GM12878 (cell line): ENCODE measurements at regions not wholly inside any gene's neighbourhood (a gene's known extent, or its start where the extent isn't known, plus 50 kb on each side); places are given as distances from the start of the nearest gene placed in this dataset.

ENCODE experiments used
- MXI1 ChIP-seq: fragments of 150-350 bp; IDR thresholded peaks from 2 replicates; pipeline ENCODE4 v1.6.1; 2011; ENCODE audit warnings: low read depth, mild to moderate bottlenecking, inconsistent platforms, low read length, improper control_type of control experiment
- NFXL1 ChIP-seq: fragments of 450-650 bp; IDR thresholded peaks from 2 replicates; pipeline ENCODE4 v1.6.1; 2017; ENCODE audit warnings: antibody characterized with exemption, mild to moderate bottlenecking, borderline replicate concordance
- NFYB ChIP-seq: IDR thresholded peaks from 2 replicates; pipeline ENCODE4 v1.6.1; 2011; ENCODE audit warnings: low read depth, mild to moderate bottlenecking, low read length, improper control_type of control experiment, moderate library complexity; ENCODE audit not compliant: insufficient read depth
- NR2C2 ChIP-seq: IDR thresholded peaks from 2 replicates; pipeline ENCODE4 v1.6.1; 2011; ENCODE audit warnings: borderline replicate concordance, low read depth; ENCODE audit not compliant: control insufficient read depth, insufficient read length
- SP1 ChIP-seq: IDR thresholded peaks from one replicate; pipeline ENCODE4 v1.6.1; 2011; ENCODE audit warnings: low read depth, low read length
- SPI1 ChIP-seq: IDR thresholded peaks from 2 replicates; pipeline ENCODE4 v1.6.1; 2011; ENCODE audit warnings: low read depth, mild to moderate bottlenecking, low read length, moderate library complexity, borderline replicate concordance; ENCODE audit not compliant: insufficient read depth
- TCF12 ChIP-seq: IDR thresholded peaks from 2 replicates; pipeline ENCODE4 v1.6.1; 2011; ENCODE audit warnings: low read depth, mild to moderate bottlenecking, low read length
- TF ChIP-seq, protein P1 (sequence below): IDR thresholded peaks from 2 replicates; pipeline ENCODE4 v1.6.1; 2012; ENCODE audit warnings: improper control_type of control experiment, low read depth, low read length; ENCODE audit not compliant: insufficient replicate concordance
- TF ChIP-seq, protein P2 (sequence below): fragments of 450-650 bp; IDR thresholded peaks from 2 replicates; pipeline ENCODE4 v1.6.1; 2017; ENCODE audit warnings: low read depth, mild to moderate bottlenecking, moderate library complexity

DNA sequence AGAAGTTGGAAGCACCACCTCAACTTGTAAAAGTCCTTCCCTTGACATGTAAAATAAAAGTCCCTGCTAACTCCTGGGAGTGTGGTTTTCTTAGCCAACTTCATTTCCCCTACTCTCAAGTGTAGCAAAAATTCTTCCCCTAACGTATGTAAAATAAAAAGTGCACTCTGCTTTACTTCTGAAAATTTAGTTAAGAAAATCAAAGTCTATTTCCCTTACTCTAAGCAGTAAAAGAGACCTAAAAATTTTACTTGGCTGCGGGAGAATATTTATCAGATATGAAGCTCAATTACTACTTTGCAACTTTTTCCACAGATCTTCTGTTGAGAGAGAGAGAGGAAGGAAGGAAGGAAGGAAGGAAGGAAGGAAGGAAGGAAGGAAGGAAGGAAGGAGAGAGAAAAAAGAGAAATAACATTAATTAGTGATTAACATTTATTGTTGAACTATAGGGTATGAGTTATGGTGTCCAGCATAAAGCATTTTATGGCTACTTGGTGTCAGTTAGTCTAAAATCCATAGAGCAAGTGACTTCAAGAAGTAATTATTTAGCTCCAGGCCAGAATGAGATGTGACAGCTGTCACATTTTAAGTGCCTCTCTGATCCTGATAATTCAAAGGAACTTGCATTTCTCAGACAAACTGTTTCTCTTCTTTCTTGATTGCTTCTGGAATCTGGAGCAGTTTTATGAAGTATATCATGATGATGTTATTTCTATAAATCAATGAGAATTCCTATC lies 210.3 kb downstream of the TMX3 start (continued):
- TF ChIP-seq, protein P1, sequence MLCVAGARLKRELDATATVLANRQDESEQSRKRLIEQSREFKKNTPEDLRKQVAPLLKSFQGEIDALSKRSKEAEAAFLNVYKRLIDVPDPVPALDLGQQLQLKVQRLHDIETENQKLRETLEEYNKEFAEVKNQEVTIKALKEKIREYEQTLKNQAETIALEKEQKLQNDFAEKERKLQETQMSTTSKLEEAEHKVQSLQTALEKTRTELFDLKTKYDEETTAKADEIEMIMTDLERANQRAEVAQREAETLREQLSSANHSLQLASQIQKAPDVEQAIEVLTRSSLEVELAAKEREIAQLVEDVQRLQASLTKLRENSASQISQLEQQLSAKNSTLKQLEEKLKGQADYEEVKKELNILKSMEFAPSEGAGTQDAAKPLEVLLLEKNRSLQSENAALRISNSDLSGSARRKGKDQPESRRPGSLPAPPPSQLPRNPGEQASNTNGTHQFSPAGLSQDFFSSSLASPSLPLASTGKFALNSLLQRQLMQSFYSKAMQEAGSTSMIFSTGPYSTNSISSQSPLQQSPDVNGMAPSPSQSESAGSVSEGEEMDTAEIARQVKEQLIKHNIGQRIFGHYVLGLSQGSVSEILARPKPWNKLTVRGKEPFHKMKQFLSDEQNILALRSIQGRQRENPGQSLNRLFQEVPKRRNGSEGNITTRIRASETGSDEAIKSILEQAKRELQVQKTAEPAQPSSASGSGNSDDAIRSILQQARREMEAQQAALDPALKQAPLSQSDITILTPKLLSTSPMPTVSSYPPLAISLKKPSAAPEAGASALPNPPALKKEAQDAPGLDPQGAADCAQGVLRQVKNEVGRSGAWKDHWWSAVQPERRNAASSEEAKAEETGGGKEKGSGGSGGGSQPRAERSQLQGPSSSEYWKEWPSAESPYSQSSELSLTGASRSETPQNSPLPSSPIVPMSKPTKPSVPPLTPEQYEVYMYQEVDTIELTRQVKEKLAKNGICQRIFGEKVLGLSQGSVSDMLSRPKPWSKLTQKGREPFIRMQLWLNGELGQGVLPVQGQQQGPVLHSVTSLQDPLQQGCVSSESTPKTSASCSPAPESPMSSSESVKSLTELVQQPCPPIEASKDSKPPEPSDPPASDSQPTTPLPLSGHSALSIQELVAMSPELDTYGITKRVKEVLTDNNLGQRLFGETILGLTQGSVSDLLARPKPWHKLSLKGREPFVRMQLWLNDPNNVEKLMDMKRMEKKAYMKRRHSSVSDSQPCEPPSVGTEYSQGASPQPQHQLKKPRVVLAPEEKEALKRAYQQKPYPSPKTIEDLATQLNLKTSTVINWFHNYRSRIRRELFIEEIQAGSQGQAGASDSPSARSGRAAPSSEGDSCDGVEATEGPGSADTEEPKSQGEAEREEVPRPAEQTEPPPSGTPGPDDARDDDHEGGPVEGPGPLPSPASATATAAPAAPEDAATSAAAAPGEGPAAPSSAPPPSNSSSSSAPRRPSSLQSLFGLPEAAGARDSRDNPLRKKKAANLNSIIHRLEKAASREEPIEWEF = no peak
- TF ChIP-seq MXI1 (no peak), TCF12 (no peak), NFXL1 (no peak), SPI1 (no peak), NFYB (no peak), SP1 (no peak), NR2C2 (no peak)
- TF ChIP-seq, protein P2, sequence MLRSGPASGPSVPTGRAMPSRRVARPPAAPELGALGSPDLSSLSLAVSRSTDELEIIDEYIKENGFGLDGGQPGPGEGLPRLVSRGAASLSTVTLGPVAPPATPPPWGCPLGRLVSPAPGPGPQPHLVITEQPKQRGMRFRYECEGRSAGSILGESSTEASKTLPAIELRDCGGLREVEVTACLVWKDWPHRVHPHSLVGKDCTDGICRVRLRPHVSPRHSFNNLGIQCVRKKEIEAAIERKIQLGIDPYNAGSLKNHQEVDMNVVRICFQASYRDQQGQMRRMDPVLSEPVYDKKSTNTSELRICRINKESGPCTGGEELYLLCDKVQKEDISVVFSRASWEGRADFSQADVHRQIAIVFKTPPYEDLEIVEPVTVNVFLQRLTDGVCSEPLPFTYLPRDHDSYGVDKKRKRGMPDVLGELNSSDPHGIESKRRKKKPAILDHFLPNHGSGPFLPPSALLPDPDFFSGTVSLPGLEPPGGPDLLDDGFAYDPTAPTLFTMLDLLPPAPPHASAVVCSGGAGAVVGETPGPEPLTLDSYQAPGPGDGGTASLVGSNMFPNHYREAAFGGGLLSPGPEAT = no peak
